D341Med (cell line): ENCODE measurements at regions not wholly inside any gene's neighbourhood (a gene's known extent, or its start where the extent isn't known, plus 50 kb on each side); places are given as distances from the start of the nearest gene placed in this dataset.

Experiments used
- DNase-seq: peaks from one replicate; pipeline ENCODE4 v3.0.0; 2012; ENCODE audit warnings: low spot score

DNA sequence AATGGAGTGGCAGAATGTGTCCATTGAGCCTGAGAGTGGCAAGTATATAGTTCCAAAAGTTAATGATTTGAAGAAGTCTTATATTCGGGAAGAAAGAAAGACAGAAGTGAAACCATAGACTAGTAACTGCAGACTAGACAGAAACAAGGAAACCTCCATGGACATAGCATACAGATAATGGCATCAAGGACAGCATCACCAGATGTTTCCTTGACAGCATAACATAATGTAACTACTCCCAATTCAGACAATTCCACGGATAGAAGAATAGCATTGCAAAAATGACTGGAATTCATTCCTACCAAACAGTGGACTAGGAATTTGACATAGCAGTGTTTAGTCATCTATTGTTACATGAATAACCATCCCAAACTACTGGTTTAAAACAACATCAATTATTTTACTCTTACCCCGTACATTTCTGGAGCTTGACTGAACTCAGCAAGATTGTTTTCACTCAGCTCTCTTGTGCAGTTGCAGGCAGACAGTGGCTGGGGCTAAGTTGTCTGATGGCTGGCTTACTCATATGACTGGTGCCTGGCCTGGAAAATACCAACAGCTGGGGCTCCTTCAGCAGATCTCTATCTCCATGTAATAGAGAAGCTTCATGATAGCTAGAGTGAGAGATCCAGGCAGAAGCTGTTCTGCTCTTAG, 109.7 kb upstream of the GADL1 start:
- no peak for DNase-seq

DNA sequence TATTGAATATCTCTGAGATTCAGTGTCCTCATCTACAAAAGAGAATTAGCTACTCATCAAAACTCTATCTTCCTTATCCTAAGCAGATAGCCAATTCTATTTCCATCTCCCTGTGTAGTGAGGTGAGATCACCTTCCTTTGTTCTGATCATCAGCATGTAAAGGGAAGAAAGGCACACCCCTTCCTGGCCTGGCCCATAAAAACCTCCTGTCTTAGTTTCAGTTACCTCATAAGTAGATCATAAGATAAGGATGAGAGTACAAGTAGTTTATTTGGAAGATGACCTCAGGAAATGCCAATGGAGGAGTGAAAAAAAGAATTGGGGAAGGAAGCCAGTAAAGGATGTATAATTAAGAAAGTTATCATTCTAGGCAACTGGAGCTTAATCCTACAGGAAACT, 114.5 kb upstream of the GADL1 start:
- no peak for DNase-seq

DNA sequence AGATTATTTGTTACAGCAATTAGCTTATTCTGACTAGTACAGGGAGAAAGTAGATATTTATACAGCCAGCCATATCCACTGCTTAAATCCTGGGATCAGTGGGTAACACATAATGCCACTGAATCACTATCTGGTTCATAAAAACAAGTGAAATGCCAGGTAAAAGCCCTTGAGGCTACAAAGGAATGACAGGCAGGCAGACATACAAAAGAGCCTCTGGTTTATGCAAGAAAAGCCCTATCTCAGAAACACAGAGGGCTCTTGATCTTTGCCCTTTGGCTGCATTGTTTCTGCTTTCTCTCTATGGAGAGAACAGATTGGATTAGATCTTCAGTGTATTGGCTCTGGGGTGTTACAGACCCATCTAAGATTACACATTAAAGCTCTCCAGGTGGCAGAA, 115.4 kb upstream of the GADL1 start:
- DNase-seq, result no peak

DNA sequence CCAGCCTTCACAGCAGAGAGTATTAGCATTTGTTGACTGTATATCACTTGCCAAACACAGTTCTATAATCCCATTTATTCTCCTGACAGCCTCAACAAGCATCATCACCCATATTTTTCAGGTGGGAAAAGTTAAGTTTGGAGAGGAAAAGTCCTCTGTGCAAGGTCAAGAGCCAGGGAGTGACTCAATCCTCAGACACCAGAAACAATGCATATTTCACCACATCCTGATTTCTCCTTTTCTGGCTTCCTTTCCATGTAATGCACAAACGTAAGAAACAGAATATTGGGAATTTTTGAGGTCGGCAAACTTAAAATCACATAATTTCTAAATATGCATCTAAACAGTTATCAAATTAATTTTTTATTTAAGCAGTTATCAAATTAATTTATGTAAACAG, 116.0 kb upstream of the GADL1 start:
- DNase-seq, result no peak

DNA sequence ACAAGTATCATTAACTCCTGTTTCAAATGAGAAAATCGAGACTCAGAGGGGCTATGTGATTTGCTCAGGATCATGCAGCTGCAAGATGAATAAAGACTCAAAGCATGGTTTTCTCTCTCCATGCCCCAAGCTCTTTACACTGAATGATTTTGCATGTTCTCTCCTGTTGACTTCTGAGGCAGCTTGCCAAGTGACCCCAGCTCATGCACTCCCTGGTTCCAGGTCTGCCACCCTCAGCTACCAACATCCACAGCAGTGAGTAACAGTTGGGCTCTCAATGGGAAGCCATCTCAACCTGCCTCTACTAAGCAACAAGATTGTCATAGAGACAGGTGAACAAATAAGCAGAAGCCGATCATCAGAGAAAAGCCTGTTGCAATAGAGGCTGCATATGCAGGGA, 116.9 kb upstream of the GADL1 start:
- DNase-seq, result no peak

DNA sequence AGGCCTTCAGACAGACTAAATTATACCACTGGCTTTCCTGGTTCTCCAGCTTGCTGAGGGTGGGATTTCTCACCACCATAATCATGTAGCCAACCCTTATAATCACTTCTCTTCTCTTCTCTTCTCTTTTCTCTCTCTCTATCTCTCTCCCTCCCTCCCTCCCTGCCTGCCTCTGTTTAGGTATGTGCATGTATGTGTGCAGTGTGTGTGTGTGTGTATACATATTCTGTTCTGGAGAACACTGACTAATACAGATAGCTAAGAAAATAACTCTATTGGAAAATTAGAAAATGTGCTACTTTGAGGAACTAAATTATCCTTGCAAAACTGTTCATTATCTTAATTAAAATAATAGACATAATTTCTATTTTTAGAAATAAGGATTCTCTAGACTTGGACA, 118.6 kb upstream of the GADL1 start:
- DNase-seq, result no peak

DNA sequence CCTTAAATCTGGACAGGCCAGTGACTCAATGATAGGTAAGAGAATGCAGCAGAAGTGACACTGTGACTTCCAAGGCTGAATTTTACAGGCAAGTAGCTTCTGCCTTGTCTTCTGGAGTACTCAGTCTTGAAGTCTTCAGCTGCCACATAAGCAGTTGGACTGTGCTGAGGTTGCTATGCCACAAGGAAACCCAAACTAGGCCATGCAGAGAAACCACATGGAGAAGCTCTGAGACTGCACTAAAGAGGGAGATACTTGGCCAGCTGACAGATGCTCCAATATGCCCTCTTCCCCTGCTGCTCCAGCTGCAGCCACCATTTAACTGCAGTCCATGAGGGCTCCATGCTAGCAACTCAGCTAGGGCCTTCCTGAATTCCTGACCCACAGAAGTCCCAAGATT, 119.4 kb upstream of the GADL1 start:
- no peak for DNase-seq

DNA sequence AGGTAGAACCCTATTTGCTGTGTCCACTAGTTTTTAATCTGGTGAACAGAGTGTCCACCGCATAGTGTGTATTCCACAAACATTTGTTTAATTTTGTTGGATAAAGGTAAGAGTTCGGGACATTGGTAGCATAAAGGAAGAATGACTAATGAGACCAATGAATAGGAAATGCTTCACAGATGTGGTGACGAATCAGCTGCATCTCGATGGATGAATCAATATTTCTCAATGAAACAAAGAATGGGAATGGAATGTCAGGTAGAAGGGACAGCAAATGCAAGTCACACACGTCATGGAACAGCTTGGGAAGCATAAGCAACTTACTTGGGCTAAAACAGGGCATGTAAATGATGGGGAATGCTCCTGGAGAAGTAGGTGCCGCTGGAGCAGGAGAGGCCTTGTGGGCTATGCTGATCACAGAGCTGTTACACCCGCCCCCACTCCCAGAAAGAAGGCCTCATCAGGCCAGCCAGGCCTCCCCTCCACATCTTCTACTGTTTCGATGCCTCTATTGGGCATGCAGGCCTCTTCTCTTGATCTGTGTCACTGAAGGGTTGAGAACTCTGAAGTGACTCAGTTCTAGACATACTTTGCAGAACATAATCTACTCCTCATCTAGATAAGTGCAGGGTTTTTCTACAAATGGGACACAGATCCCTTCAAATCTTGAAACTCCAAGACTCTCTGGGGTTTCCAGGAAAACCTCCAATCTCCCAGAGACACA, 120.0 kb upstream of the GADL1 start:
- DNase-seq, result no peak

DNA sequence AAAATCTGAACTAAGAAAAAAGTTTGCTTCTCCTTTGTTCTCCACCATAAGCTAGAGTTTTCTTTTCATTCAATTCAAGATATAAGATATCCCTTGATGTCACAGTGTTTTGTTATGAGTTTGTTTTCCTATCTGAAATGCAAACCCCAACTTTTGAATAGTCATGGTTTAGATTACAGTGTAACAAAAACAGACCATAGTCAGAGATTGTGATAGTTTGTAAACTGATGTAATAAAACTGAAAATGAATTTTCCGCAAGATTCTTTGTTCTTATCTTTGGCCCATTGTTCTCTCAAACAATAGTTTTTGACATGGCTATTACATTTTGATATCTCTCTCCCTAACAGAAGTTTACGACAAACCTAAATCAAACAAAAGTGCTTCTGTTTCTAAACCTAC, 121.7 kb upstream of the GADL1 start:
- DNase-seq, result no peak

DNA sequence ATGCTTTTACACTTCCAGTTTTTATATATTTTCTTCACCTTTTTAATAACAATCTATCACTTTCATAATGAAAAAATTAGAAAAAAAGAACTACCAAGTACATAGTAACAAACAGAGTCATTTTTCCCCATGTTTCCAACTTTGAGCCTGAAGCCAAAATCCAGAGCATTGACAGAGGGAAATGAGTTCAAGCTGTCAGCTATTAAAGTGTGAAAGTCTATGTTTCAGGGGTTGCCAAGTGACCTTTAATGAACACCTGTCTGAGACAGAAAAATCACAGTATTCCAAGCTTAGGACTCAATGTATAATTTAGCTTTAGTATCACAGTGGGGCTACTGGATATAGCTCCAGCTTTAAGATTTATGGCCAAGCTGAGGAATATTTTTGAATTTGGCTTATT, 128.3 kb upstream of the GADL1 start:
- DNase-seq, result no peak

DNA sequence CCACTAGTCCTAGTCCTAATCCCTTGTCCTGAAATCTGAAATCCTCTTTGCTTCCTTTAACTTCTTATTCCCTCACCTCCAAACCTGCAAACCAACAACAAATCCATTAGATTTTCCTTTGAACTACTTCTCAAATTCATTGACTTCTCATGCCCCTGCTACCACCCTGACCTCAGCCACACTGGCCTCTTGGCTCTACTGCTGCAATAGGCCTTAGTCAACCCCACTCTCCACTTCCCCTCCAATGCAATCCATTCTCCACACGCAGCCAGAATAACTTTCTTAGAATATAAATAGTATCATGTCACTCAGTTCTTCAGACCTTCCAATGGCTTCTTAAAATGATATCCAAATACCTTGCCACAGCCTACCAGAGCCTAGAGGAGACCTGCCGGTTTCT, 131.1 kb upstream of the GADL1 start:
- no peak for DNase-seq

DNA sequence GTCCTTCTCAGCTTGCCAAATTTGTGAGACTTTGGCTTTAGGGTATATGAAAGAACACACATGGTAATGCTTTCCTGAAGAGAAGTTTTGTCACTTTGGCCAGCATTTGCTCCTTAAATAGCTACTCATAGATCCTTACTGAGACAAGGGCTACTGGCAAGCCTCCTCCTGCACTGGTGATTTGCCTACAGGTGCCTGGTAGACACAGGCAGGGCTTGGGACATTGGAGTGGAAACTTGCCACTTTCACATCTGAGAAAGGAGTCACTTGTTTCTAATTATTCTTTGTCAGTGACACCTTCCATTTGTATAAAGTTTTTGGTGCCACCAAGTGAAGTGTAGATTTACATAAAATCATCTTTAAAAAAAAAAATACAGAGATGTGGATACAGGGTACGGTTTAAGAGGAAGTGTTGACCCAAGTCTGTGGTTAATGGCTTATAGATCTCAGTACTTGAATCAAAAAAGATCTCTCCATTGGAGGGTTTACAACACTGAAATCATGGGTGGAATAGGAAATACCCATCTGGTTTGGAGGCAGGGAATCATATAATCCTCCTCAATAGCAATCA, 132.8 kb upstream of the GADL1 start:
- DNase-seq, result no peak

DNA sequence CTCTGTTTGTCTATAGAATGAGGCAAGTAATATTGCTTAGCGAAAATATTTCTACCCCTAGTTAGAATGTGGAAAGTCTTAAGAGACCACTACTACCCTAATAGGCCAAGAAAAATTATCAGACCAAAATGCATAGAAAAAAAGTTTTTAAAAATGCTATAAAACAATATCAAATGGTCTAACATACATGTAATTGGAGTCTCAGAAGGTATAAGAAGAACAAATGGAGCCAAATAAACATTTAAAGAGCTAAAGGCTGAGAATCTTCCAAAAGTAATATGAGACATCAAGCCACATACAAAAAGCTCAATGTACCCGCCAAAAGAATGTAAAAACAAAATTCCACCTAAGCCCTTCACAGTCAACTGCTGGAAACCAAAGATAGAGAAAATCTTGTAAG, 133.5 kb upstream of the GADL1 start:
- no peak for DNase-seq

DNA sequence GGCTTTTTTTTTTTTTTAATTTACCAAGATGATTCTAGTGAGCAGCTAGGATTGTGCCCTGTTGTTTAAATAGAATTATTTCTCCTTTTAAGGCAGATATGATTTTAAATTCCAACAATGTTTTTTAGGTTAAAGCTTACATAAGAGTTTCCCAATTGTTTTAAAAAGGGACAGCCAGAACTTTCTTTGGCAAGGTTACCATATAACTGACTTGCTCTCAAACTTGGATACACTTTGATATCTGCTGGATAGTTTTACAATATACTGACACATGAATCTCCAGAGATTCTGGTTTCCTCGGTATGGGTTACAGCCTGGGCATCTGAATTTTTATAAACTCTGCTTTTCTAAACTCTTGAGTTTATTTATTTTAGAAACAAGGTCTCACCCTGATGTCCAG, 134.3 kb upstream of the GADL1 start:
- DNase-seq, result no peak

DNA sequence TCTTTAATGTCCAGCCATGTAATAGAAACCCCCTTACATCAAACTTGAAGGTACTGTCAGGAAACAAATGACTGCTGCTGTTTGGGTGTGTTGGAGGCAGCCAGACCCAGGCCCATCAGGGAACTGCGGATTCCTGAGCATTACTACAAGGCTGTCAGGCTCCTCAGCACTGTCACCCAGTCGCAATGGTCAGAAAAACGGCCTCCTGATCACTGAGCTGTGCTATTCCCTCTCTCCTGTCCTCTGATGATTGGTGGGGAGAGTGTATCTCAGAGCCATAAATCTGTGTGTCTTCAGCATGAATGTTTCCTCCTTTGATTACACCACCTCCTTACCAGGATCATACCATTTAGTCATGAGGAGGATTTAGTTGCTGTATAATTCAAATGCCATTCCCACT, 135.2 kb upstream of the GADL1 start:
- DNase-seq, result no peak

DNA sequence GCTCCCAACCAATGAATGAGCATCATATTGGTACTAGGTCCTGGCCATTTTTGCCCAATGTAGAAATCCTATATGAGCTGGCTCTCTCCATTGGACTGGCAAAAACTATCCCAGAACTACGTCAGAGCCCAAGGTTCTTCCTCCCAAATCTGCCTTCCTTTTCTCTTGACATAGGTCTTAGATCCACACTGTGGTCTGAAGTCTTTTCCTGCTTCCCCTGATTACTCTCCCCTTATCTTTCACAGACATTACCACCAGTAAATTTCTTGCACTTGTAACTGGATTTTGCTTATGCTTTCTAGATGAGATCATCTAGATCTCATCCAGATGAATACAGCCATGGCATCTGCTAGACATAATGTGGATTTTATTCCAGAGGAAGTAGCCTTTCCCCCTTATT, 141.2 kb upstream of the GADL1 start:
- no peak for DNase-seq

DNA sequence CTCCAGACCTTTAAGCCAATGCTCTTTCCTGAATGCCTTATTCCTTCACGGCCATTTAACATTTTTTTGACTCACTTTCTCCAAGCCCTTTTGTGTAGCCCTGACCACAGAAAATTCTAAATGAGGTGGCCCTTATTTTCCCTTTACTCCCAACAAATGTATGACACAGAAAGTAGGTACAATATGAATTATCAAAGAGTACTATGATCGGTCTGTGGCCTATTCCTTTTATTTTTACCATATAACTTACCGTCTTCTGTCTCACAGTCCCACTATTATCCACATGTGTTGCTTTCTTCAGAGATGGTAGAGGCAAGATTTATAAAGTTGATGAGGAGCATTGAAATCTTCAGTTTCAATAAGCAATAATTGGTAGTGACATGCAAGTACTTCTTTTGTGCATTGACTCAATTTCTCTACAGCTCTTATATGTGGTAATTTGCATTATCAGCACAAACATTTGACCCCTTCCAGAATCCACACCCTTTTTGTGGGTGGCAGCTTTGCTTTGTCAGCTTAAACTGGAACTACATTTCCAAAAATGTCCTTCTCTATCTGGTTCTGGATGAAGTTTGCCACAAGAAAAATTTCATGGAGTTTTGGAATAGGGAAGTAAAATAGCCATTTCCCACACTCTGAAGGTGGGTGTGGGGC, 143.8 kb upstream of the GADL1 start:
- DNase-seq, result no peak

DNA sequence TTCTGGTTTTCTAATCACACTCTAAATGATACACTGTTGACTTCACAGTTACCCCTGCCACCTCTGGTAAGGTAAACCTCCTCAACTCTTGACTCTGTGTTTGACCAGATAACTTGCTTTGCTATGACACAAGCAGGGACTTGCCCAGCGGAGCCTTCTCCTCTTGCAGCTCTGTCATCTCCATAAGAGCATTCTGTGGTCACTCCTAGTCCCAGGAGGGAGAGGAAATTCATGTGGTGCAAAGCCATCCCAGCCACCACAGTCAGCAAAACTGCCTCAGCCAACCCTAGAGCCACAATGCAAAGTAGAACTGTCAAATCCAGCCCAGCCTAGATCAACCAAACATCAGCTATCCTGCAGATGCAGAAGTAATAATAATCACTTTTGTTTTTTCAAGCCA, 144.7 kb upstream of the GADL1 start:
- DNase-seq, result no peak

DNA sequence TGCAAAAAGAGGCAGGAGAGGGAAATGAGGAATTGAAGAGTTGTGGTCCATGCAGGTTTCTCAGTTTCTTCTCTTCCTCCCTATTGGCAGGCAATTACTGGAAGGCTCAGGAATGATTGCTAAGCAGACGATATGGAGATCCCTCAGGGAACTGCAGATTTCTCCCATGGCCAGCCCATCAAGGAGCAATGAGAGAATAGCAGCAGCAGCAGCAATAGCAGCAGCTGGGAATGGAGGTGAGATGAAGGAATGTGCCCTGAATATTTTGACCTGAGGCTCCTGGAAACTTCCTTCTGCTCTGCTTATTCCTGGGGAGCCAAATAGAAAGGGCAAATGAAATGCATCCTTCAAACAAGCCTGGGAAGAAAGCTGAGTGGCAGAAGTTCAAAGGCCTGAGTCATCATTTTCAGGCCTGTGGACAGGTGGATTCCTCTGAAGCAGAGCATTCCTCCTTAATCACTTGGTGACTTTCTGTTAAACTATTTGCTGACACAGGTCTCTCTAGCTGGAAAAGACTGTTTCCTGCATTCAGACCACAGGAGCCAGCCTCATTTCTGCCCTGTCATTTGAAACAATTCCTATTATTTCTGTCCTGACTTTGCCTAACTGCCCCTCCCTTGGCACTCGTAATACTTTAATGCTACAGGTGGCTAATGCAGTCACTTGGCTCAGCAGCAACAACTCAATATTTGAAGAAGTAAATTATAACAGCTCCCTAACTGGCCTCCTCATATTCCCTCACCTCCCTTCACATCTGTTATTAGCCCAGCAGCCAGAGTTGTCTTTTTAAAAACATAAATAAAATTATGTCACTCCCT, 146.9 kb upstream of the GADL1 start:
- no peak for DNase-seq

DNA sequence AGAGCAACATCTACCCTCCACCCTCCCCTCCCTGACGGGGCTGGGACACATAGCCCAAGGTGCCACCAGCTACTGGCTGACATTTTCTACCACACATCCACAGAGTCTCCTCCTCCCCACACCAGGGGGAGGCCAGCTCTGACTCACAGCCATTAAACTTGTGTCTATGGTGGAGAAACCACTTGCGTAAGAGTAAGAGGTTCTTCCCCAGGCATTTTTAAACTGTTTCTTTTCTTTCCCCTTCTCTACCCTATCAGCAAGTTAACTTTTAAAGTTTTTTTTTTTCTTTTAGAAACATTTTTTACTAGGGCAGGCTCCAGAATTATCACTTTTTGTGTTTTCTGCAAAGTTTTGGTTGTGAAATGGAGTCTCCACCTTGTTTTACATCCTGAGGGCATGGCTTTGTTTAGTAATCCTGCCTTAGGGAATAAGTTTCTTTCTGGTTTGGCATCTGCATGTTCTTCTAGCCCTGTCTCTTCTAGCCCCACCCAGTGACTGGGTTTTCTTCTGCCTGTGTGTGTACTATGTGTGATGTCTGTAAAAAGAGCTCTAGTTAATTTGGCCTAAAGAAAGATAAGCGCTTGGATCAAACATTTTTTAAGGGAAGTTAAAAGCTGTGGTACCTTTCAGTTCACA, 148.8 kb upstream of the GADL1 start:
- DNase-seq, result no peak

DNA sequence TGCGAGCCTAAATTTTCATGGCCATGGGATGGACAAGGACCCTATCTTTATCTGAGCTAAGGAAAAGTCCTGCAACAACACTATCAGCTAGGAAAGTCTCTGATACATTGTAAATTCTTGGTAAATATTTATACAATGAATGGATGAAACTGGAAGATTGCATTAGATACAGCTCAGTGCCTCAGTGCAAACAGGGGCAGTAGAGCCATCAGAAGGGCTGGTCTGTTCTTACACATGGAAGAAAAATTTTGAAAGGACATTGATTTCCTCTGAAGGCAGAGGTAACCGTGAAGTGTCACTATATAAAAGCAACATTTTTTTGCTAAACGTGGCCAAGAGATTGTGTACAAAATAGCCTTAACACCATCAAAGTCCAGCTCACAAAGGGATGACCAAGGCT, 153.2 kb upstream of the GADL1 start:
- DNase-seq, result no peak

DNA sequence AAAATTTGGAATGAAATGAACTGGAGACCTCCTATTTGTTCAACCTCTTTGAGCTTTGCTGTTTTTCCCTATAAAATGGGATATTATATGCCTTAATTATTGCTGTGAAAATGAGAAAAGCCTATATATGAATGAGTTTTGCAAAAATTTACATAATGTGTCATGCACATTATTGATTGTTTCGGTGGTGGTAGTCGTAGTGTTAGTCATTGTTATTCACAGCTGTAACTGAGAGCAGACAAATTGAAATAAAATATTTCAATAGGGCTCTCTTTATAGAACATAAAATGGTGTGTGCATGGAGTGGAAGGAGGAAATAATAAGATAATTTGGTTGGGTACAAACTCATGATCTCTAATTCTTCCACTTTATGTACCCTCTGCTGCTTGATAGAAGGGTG, 153.7 kb upstream of the GADL1 start:
- no peak for DNase-seq
